C4-2B (cell line): ENCODE measurements at regions not wholly inside any gene's neighbourhood (a gene's known extent, or its start where the extent isn't known, plus 50 kb on each side); places are given as distances from the start of the nearest gene placed in this dataset.

Source experiments
- CTCF ChIP-seq: fragments of 450-650 bp; conservative IDR thresholded peaks from 2 replicates; pipeline ENCODE4 v1.5.1; 2017; ENCODE audit warnings: mild to moderate bottlenecking
- ZFX ChIP-seq: fragments of 450-650 bp; IDR thresholded peaks from 2 replicates; pipeline ENCODE4 v1.6.1; 2017

DNA sequence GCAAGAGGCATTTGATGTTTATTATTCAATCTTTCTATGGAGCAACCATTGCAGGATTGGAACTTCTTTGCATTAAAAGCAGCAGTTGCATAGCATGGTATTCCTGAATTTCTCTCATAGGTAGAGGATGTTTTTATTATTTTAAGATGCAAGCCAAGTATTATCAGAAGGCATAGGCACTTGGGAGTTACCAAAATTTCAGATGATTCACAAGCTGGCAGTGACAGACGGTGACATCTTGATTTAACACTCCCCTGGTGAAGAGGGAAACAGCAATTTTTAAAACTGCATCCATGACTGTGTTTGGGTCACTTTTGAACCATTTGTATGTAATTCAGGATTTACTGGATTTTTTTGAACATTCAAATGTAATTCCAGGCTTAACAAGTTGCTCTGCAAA, 654.3 kb downstream of the SLC4A3 start:
- no peak for TF ChIP-seq ZFX
- TF ChIP-seq CTCF: no peak
